H9 (cell line): ENCODE measurements at regions not wholly inside any gene's neighbourhood (a gene's known extent, or its start where the extent isn't known, plus 50 kb on each side); places are given as distances from the start of the nearest gene placed in this dataset.

Experiments used
- DNase-seq: peaks from one replicate; pipeline ENCODE4 v3.0.0-alpha.2; 2017
- H2AFZ ChIP-seq: one replicate; pipeline ENCODE4 v1.6.1; 2013; ENCODE audit warnings: mild to moderate bottlenecking, low read length, control low read depth, moderate library complexity
- H2AK5ac ChIP-seq: 2 replicates; pipeline ENCODE4 v1.6.1; 2013; ENCODE audit warnings: low read length, control low read depth, mixed read lengths; ENCODE audit not compliant: insufficient read length
- H2BK120ac ChIP-seq: one replicate; pipeline ENCODE4 v1.6.1; 2013; ENCODE audit warnings: low read depth, mild to moderate bottlenecking, low read length, control low read depth, inconsistent platforms; ENCODE audit not compliant: poor library complexity, severe bottlenecking
- H2BK12ac ChIP-seq: 2 replicates; pipeline ENCODE4 v1.6.1; 2013; ENCODE audit warnings: low read length, control low read depth, mixed read lengths, low read depth; ENCODE audit not compliant: insufficient read length
- H2BK15ac ChIP-seq: 2 replicates; pipeline ENCODE4 v1.6.1; 2013; ENCODE audit warnings: low read depth, low read length, control low read depth
- H2BK20ac ChIP-seq: one replicate; pipeline ENCODE4 v1.6.1; 2013; ENCODE audit warnings: low read depth, mild to moderate bottlenecking, low read length, control low read depth, inconsistent platforms; ENCODE audit not compliant: poor library complexity, severe bottlenecking
- H2BK5ac ChIP-seq: 2 replicates; pipeline ENCODE4 v1.6.1; 2013; ENCODE audit warnings: low read length, control low read depth, mixed read lengths; ENCODE audit not compliant: insufficient read length
- H3K14ac ChIP-seq: 2 replicates; pipeline ENCODE4 v1.6.1; 2013; ENCODE audit warnings: low read length, control low read depth; ENCODE audit not compliant: insufficient read depth
- H3K18ac ChIP-seq: 2 replicates; pipeline ENCODE4 v1.6.1; 2013; ENCODE audit warnings: low read depth, mild to moderate bottlenecking, mixed read lengths, low read length, control low read depth; ENCODE audit not compliant: insufficient read length
- H3K23ac ChIP-seq: 2 replicates; pipeline ENCODE4 v1.6.1; 2013; ENCODE audit warnings: low read length, control low read depth, mixed read lengths, low read depth; ENCODE audit not compliant: insufficient read length
- H3K23me2 ChIP-seq: 2 replicates; pipeline ENCODE4 v1.6.1; 2013; ENCODE audit warnings: low read depth, mild to moderate bottlenecking, mixed read lengths, low read length, control low read depth; ENCODE audit not compliant: insufficient read length, poor library complexity, severe bottlenecking
- H3K27ac ChIP-seq: 2 replicates; pipeline ENCODE4 v1.5.1; 2013; ENCODE audit warnings: low read length, control low read depth, mixed read lengths, low read depth; ENCODE audit not compliant: insufficient read length
- H3K27me3 ChIP-seq: 2 replicates; pipeline ENCODE4 v1.6.1; 2013; ENCODE audit warnings: low read length, control low read depth, inconsistent platforms; ENCODE audit not compliant: insufficient read depth
- H3K4ac ChIP-seq: 2 replicates; pipeline ENCODE4 v1.6.1; 2013; ENCODE audit warnings: low read depth, mild to moderate bottlenecking, control low read depth, inconsistent platforms, low read length, moderate library complexity
- H3K4me1 ChIP-seq: 2 replicates; pipeline ENCODE4 v1.6.1; 2013; ENCODE audit warnings: low read length, control low read depth, inconsistent platforms; ENCODE audit not compliant: insufficient read depth
- H3K4me2 ChIP-seq: 2 replicates; pipeline ENCODE4 v1.6.1; 2013; ENCODE audit warnings: low read length, control low read depth, mixed read lengths; ENCODE audit not compliant: insufficient read length, insufficient read depth
- H3K56ac ChIP-seq: 2 replicates; pipeline ENCODE4 v1.6.1; 2013; ENCODE audit warnings: low read depth, mild to moderate bottlenecking, mixed read lengths, low read length, control low read depth; ENCODE audit not compliant: insufficient read length
- H3K79me1 ChIP-seq: 2 replicates; pipeline ENCODE4 v1.6.1; 2013; ENCODE audit warnings: low read depth, mild to moderate bottlenecking, moderate library complexity, low read length, control low read depth, inconsistent platforms; ENCODE audit not compliant: insufficient read depth, poor library complexity, severe bottlenecking
- H3K79me2 ChIP-seq: 2 replicates; pipeline ENCODE4 v1.6.1; 2013; ENCODE audit warnings: low read length, control low read depth, inconsistent platforms; ENCODE audit not compliant: insufficient read depth
- H3K9ac ChIP-seq: 2 replicates; pipeline ENCODE4 v1.6.1; 2013; ENCODE audit warnings: low read length, control low read depth, mixed read lengths; ENCODE audit not compliant: insufficient read length; ENCODE audit errors: extremely low read depth
- H3K9me3 ChIP-seq: one replicate; pipeline ENCODE4 v1.6.1; 2013; ENCODE audit warnings: low read depth, low read length, inconsistent platforms; ENCODE audit not compliant: control insufficient read depth
- H3T11ph ChIP-seq: one replicate; pipeline ENCODE4 v1.6.1; 2013; ENCODE audit warnings: mild to moderate bottlenecking, low read length, control low read depth, inconsistent platforms
- H4K20me1 ChIP-seq: one replicate; pipeline ENCODE4 v1.6.1; 2013; ENCODE audit not compliant: control insufficient read depth, insufficient read length, insufficient read depth
- H4K5ac ChIP-seq: 2 replicates; pipeline ENCODE4 v1.6.1; 2013; ENCODE audit warnings: low read depth, mild to moderate bottlenecking, mixed read lengths, low read length, control low read depth; ENCODE audit not compliant: insufficient read length
- H4K8ac ChIP-seq: replicated peaks from 2 replicates; pipeline ENCODE4 v1.6.1; 2013; ENCODE audit warnings: low read length, control low read depth, mixed read lengths, low read depth; ENCODE audit not compliant: insufficient read length
- H4K91ac ChIP-seq: 2 replicates; pipeline ENCODE4 v1.6.1; 2013; ENCODE audit warnings: low read depth, mild to moderate bottlenecking, moderate library complexity, mixed read lengths, low read length, control low read depth; ENCODE audit not compliant: insufficient read length
- H3K27ac Mint-ChIP-seq, 3 experiments: 2 replicates in 2 of 3; 3 replicates in 1 of 3; pipeline ENCODE4 v1.8.0; 2020 to 2021; ENCODE audit warnings: mixed read lengths in 3 of 3, mild to moderate bottlenecking in 1 of 3, moderate library complexity in 1 of 3
- H3K27me3 Mint-ChIP-seq: 2 replicates; pipeline ENCODE4 v1.8.0; 2021; ENCODE audit warnings: low read depth, mild to moderate bottlenecking, moderate library complexity, mixed read lengths
- H3K36me3 Mint-ChIP-seq, 3 experiments: 2 replicates in 2 of 3; 3 replicates in 1 of 3; pipeline ENCODE4 v1.8.0; 2020 to 2021; ENCODE audit warnings: low read depth in 3 of 3, mixed read lengths in 3 of 3; ENCODE audit not compliant: insufficient read depth in 1 of 3
- H3K4me1 Mint-ChIP-seq, 2 experiments: 2 replicates each; pipeline ENCODE4 v1.8.0; 2020; ENCODE audit warnings: mixed read lengths in 2 of 2
- H3K4me3 Mint-ChIP-seq, 2 experiments: 2 replicates in 1 of 2; 3 replicates in 1 of 2; pipeline ENCODE4 v1.8.0; 2020 to 2021; ENCODE audit warnings: mild to moderate bottlenecking in 2 of 2, mixed read lengths in 2 of 2, moderate library complexity in 1 of 2
- H3K9me3 Mint-ChIP-seq, 2 experiments: 2 replicates in 1 of 2; 3 replicates in 1 of 2; pipeline ENCODE4 v1.8.0; 2020; ENCODE audit warnings: mild to moderate bottlenecking in 2 of 2, mixed read lengths in 2 of 2, moderate library complexity in 1 of 2
- WGBS: extraction: QIAGEN DNeasy Blood & Tissue Kit; methylation state at CpG from one replicate; pipeline ENCODE4 v1.1.7; 2013; ENCODE audit warnings: missing lambda C conversion rate, low lambda C conversion rate, mixed read lengths; ENCODE audit not compliant: insufficient read length; ENCODE audit errors: extremely low coverage; 5-methylcytosine and 5-hydroxymethylcytosine counted together
- TF ChIP-seq, protein P1 (sequence below): fragments of 200-600 bp; sonication (generic); conservative IDR thresholded peaks from 3 replicates; pipeline ENCODE4 v1.8.0; 2021; ENCODE audit warnings: antibody characterized with exemption, mild to moderate bottlenecking

DNA sequence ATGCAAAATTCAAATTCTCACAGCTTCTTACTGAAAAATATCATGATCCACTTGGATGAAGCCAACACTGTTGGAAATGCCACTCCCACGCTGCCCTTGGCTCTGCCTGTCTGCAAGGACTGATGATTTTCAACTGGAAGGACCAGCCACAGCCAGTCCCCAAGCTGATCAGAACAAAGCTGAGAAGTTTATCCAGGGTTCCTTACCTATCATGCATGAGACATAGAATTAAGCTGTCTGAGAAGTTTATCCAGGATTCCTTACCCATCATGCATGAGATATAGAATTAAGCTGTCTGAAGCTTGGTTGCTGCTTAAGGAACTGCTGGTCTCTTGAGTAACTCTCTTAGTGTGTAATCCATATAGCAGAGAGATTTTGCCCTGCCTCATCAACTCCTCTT lies 159.8 kb upstream of the TMEM260 start:
- no peak overlapping the region for H3K9ac ChIP-seq
- H3K56ac ChIP-seq = no peak overlapping the region
- H3K9me3 ChIP-seq = no peaks in the 10 kb centered on the region
- no peak overlapping the region for H2BK120ac ChIP-seq
- Mint-ChIP-seq H3K27ac (no peak overlapping the region), H3K36me3 (peaks cover 0 to 5% (median 2%) of the 10 kb centered on the region in 3 experiments; a peak in 3 of 7 replicates), H3K4me3 (no peak overlapping the region), H3K27me3 (no peaks in the 10 kb centered on the region), H3K9me3 (peaks cover 4 to 5% of the 10 kb centered on the region in 2 experiments; a peak in 3 of 5 replicates), H3K4me1 (peaks cover 13 to 14% of the 10 kb centered on the region in 2 experiments)
- H3K14ac ChIP-seq = no peak overlapping the region
- no peak overlapping the region for H3K4ac ChIP-seq
- no peaks in the 10 kb centered on the region for H3K23me2 ChIP-seq
- no peak overlapping the region for H3T11ph ChIP-seq
- no peaks in the 10 kb centered on the region for H3K79me1 ChIP-seq
- H2BK20ac ChIP-seq = no peak overlapping the region
- H4K91ac ChIP-seq = no peak overlapping the region
- H3K79me2 ChIP-seq = no peaks in the 10 kb centered on the region
- no peak overlapping the region for H4K8ac ChIP-seq
- H3K4me2 ChIP-seq = no peak overlapping the region
- H2BK5ac ChIP-seq = no peak overlapping the region
- H3K18ac ChIP-seq = no peak overlapping the region
- no peaks in the 10 kb centered on the region for H3K4me1 ChIP-seq
- WGBS = no CpG with 5 or more reads among the region's 1 CpG
- no peak overlapping the region for H3K23ac ChIP-seq
- H3K27me3 ChIP-seq = no peaks in the 10 kb centered on the region
- H2BK15ac ChIP-seq = no peak overlapping the region
- no peak for DNase-seq
- H3K27ac ChIP-seq = no peak overlapping the region
- no peaks in the 10 kb centered on the region for H4K20me1 ChIP-seq
- H2AK5ac ChIP-seq = no peak overlapping the region
- H2BK12ac ChIP-seq = no peak overlapping the region
- H2AFZ ChIP-seq = no peak overlapping the region
- no peak overlapping the region for H4K5ac ChIP-seq
- TF ChIP-seq, protein P1, sequence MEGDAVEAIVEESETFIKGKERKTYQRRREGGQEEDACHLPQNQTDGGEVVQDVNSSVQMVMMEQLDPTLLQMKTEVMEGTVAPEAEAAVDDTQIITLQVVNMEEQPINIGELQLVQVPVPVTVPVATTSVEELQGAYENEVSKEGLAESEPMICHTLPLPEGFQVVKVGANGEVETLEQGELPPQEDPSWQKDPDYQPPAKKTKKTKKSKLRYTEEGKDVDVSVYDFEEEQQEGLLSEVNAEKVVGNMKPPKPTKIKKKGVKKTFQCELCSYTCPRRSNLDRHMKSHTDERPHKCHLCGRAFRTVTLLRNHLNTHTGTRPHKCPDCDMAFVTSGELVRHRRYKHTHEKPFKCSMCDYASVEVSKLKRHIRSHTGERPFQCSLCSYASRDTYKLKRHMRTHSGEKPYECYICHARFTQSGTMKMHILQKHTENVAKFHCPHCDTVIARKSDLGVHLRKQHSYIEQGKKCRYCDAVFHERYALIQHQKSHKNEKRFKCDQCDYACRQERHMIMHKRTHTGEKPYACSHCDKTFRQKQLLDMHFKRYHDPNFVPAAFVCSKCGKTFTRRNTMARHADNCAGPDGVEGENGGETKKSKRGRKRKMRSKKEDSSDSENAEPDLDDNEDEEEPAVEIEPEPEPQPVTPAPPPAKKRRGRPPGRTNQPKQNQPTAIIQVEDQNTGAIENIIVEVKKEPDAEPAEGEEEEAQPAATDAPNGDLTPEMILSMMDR = no peak
